ENCODE measurements at regions not wholly inside any gene's neighbourhood (a gene's known extent, or its start where the extent isn't known, plus 50 kb on each side); places are given as distances from the start of the nearest gene placed in this dataset.

GRCh38 chr13:62206165-62206564 lies 790.5 kb upstream of the PCDH20 start:
- DNase-seq (ENCODE audit: low spot score) (no peak), ATAC-seq (ENCODE audit: insufficient number of reproducible peaks, low FRiP score, low read depth) (no peak)
- Histone ChIP-seq H3K36me3 (no peaks in the 10 kb centered on the region), H3K27me3 (replicated peaks; ENCODE audit: insufficient read depth) (no peaks in the 10 kb centered on the region), H3K4me1 (ENCODE audit: control insufficient read depth in 1 of 2, low read depth in 2 of 2) (no peaks in the 10 kb centered on the region), H3K4me3 (no peak overlapping the region), H3K9me3 (no peaks in the 10 kb centered on the region), H3K27ac (no peak overlapping the region)
- TF ChIP-seq CTCF (IDR thresholded peaks at IDR 0.05), result no peak

GRCh38 chr13:62205273-62205672 lies 789.6 kb upstream of the PCDH20 start:
- Histone ChIP-seq H3K36me3 (no peaks in the 10 kb centered on the region), H3K4me3 (no peak overlapping the region), H3K4me1 (ENCODE audit: control insufficient read depth in 1 of 2, low read depth in 2 of 2) (no peaks in the 10 kb centered on the region), H3K27ac (no peak overlapping the region), H3K27me3 (replicated peaks; ENCODE audit: insufficient read depth) (no peaks in the 10 kb centered on the region), H3K9me3 (no peaks in the 10 kb centered on the region)
- TF ChIP-seq CTCF (IDR thresholded peaks at IDR 0.05), result no peak
- ATAC-seq (ENCODE audit: insufficient number of reproducible peaks, low FRiP score, low read depth) (no peak), DNase-seq (ENCODE audit: low spot score) (no peak)

- ATAC-seq (ENCODE audit: insufficient number of reproducible peaks, low FRiP score, low read depth) (no peak), DNase-seq (ENCODE audit: low spot score) (no peak)
- H3K27ac ChIP-seq, result no peak overlapping the region
- no peak for TF ChIP-seq CTCF (IDR thresholded peaks at IDR 0.05)
- H3K4me1 ChIP-seq (ENCODE audit: control insufficient read depth in 1 of 2, low read depth in 2 of 2), result no peaks in the 10 kb centered on the region
- no peaks in the 10 kb centered on the region for H3K27me3 ChIP-seq (replicated peaks; ENCODE audit: insufficient read depth)
- no peak overlapping the region for H3K4me3 ChIP-seq
- no peaks in the 10 kb centered on the region for H3K9me3 ChIP-seq
- no peaks in the 10 kb centered on the region for H3K36me3 ChIP-seq
These were observed 778.7 kb upstream of the PCDH20 start for GRCh38 chr13:62194371-62194770.

- Histone ChIP-seq H3K27me3 (replicated peaks; ENCODE audit: insufficient read depth) (no peaks in the 10 kb centered on the region), H3K9me3 (no peaks in the 10 kb centered on the region), H3K27ac (no peak overlapping the region), H3K4me1 (ENCODE audit: control insufficient read depth in 1 of 2, low read depth in 2 of 2) (no peaks in the 10 kb centered on the region), H3K36me3 (no peaks in the 10 kb centered on the region), H3K4me3 (no peak overlapping the region)
- TF ChIP-seq CTCF (IDR thresholded peaks at IDR 0.05), result no peak
- no peak for ATAC-seq (ENCODE audit: insufficient number of reproducible peaks, low FRiP score, low read depth)
- DNase-seq (ENCODE audit: low spot score), result no peak
These were observed 778.3 kb upstream of the PCDH20 start for GRCh38 chr13:62193919-62194318.

- Histone ChIP-seq H3K36me3 (no peaks in the 10 kb centered on the region), H3K9me3 (no peaks in the 10 kb centered on the region), H3K27me3 (replicated peaks; ENCODE audit: insufficient read depth) (no peaks in the 10 kb centered on the region), H3K4me1 (ENCODE audit: control insufficient read depth in 1 of 2, low read depth in 2 of 2) (no peaks in the 10 kb centered on the region), H3K4me3 (no peak overlapping the region), H3K27ac (no peak overlapping the region)
- ATAC-seq (ENCODE audit: insufficient number of reproducible peaks, low FRiP score, low read depth) (no peak), DNase-seq (ENCODE audit: low spot score) (no peak)
- TF ChIP-seq CTCF (IDR thresholded peaks at IDR 0.05), result no peak
These were observed 770.1 kb upstream of the PCDH20 start for GRCh38 chr13:62185631-62186255.
